ENCODE measurements at regions not wholly inside any gene's neighbourhood (a gene's known extent, or its start where the extent isn't known, plus 50 kb on each side); places are given as distances from the start of the nearest gene placed in this dataset.
"Not testable (repeated sequence)": the region's sequence is repeated elsewhere in the genome, so short reads cannot be mapped to it uniquely, and the experiment has no call there.

GRCh38 chr1:4485398-4485797, 169.0 kb upstream of the AJAP1 start:
- TF ChIP-seq POLR2A (IDR thresholded peaks at IDR 0.05) (no peak), CTCF (IDR thresholded peaks at IDR 0.05) (no peak)
- no peaks in the 10 kb centered on the region for H3K9me3 ChIP-seq

GRCh38 chr1:4485878-4486277, 168.5 kb upstream of the AJAP1 start:
- Histone ChIP-seq H3K4me1 (peaks cover 4 to 7% of the 10 kb centered on the region in 2 donors), H3K4me3 (replicated peaks in 1 of 3) (no peak overlapping the region), H3K27me3 (no peaks in the 10 kb centered on the region), H3K9me3 (no peaks in the 10 kb centered on the region), H3K27ac (no peak overlapping the region), H3K36me3 (no peaks in the 10 kb centered on the region)
- intact Hi-C loops (cut with DNase I) = no loop called here
- DNase-seq = no peak
- 84% methylated on average over 5 of the region's 5 CpGs for WGBS, 2 donors
- TF ChIP-seq POLR2A (IDR thresholded peaks at IDR 0.05) = no peak
- no peak for TF ChIP-seq CTCF (IDR thresholded peaks at IDR 0.05)

More at GRCh38 chr1:4485398-4485797, 169.0 kb upstream of the AJAP1 start:
- no peak for DNase-seq
- H3K36me3 ChIP-seq = no peaks in the 10 kb centered on the region
- 29 to 40% methylated on average over 6 of the region's 6 CpGs for WGBS, 2 donors
- no peak overlapping the region for H3K27ac ChIP-seq
- intact Hi-C loops (cut with DNase I) = no loop called here
- H3K4me1 ChIP-seq = peaks cover 4 to 7% of the 10 kb centered on the region in 2 donors
- H3K4me3 ChIP-seq (replicated peaks in 1 of 3) = no peak overlapping the region
- H3K27me3 ChIP-seq = no peaks in the 10 kb centered on the region

GRCh38 chr1:4486408-4487120, 167.8 kb upstream of the AJAP1 start:
- TF ChIP-seq CTCF (IDR thresholded peaks at IDR 0.05) = no peak
- TF ChIP-seq POLR2A (IDR thresholded peaks at IDR 0.05) = no peak
- WGBS, 2 donors = 84 to 88% methylated on average over 21 to 22 of the region's 22 CpGs

GRCh38 chr1:4488018-4488417, 166.4 kb upstream of the AJAP1 start:
- Histone ChIP-seq H3K9me3 (no peaks in the 10 kb centered on the region), H3K36me3 (no peaks in the 10 kb centered on the region), H3K4me3 (replicated peaks in 1 of 3) (no peak overlapping the region), H3K27me3 (no peaks in the 10 kb centered on the region), H3K27ac (no peak overlapping the region), H3K4me1 (peaks cover under 1 to 1% of the 10 kb centered on the region in 2 donors)
- DNase-seq = no peak
- TF ChIP-seq CTCF (IDR thresholded peaks at IDR 0.05) = no peak
- no peak for TF ChIP-seq POLR2A (IDR thresholded peaks at IDR 0.05)
- intact Hi-C loops (cut with DNase I) = no loop called here
- WGBS, 2 donors = 37 to 46% methylated on average over 7 of the region's 7 CpGs

More at GRCh38 chr1:4486408-4487120, 167.8 kb upstream of the AJAP1 start:
- Histone ChIP-seq H3K4me1 (peaks cover 4 to 7% of the 10 kb centered on the region in 2 donors), H3K27ac (no peak overlapping the region), H3K36me3 (no peaks in the 10 kb centered on the region), H3K4me3 (replicated peaks in 1 of 3) (no peak overlapping the region), H3K9me3 (no peaks in the 10 kb centered on the region), H3K27me3 (no peaks in the 10 kb centered on the region)
- intact Hi-C loops (cut with DNase I) = no loop called here
- DNase-seq = no peak

- intact Hi-C loops (cut with DNase I) = no loop called here
- H3K4me3 ChIP-seq (replicated peaks in 1 of 3) = no peak overlapping the region
- 79 to 85% methylated on average over 6 to 7 of the region's 7 CpGs for WGBS, 2 donors
- DNase-seq = no peak
- H3K36me3 ChIP-seq = no peaks in the 10 kb centered on the region
- no peaks in the 10 kb centered on the region for H3K27me3 ChIP-seq
- no peak overlapping the region for H3K27ac ChIP-seq
- TF ChIP-seq POLR2A (IDR thresholded peaks at IDR 0.05) (no peak), CTCF (IDR thresholded peaks at IDR 0.05) (no peak)
- H3K9me3 ChIP-seq = no peaks in the 10 kb centered on the region
- H3K4me1 ChIP-seq = no peaks in the 10 kb centered on the region
Observed at GRCh38 chr1:4489486-4489885, 164.9 kb upstream of the AJAP1 start.

- H3K27ac ChIP-seq; H3K27me3 ChIP-seq; DNase-seq; H3K36me3 ChIP-seq; intact Hi-C loops (cut with DNase I); H3K4me1 ChIP-seq; H3K4me3 ChIP-seq (replicated peaks in 1 of 3); H3K9me3 ChIP-seq: not testable (repeated sequence)
Observed at GRCh38 chr1:4489992-4490391, 164.4 kb upstream of the AJAP1 start.

Data from thyroid gland (tissue), 4 donors.